Hepatocyte (in vitro differentiated cells): ENCODE measurements at regions not wholly inside any gene's neighbourhood (a gene's known extent, or its start where the extent isn't known, plus 50 kb on each side); places are given as distances from the start of the nearest gene placed in this dataset.

Experiments used
- DNase-seq: peaks from one replicate; pipeline ENCODE4 v3.0.0-alpha.2; 2016; ENCODE audit warnings: low spot score
- H2AFZ ChIP-seq: fragments of 200-600 bp; sonication (generic); 2 replicates; pipeline ENCODE4 v1.6.0; 2016; ENCODE audit warnings: antibody characterized with exemption, mild to moderate bottlenecking
- H3K27ac ChIP-seq: fragments of 200-600 bp; sonication (generic); 2 replicates; pipeline ENCODE4 v1.5.1; 2016; ENCODE audit warnings: mild to moderate bottlenecking
- H3K27me3 ChIP-seq: fragments of 200-600 bp; sonication (generic); 2 replicates; pipeline ENCODE4 v1.6.1; 2016
- H3K36me3 ChIP-seq: fragments of 200-600 bp; sonication (generic); replicated peaks from 2 replicates; pipeline ENCODE4 v1.5.1; 2016; ENCODE audit warnings: low read depth; ENCODE audit not compliant: insufficient read depth
- H3K4me1 ChIP-seq: fragments of 200-600 bp; sonication (generic); 2 replicates; pipeline ENCODE4 v1.5.1; 2016; ENCODE audit warnings: mild to moderate bottlenecking, moderate library complexity; ENCODE audit not compliant: insufficient read depth
- H3K4me2 ChIP-seq: fragments of 200-600 bp; sonication (generic); 2 replicates; pipeline ENCODE4 v1.6.0; 2016
- H3K4me3 ChIP-seq: fragments of 200-600 bp; sonication (generic); 2 replicates; pipeline ENCODE4 v1.5.1; 2016; ENCODE audit warnings: mild to moderate bottlenecking
- H3K79me2 ChIP-seq: fragments of 200-600 bp; sonication (generic); 2 replicates; pipeline ENCODE4 v1.6.0; 2017; ENCODE audit warnings: mild to moderate bottlenecking
- H3K9me2 ChIP-seq: fragments of 200-600 bp; sonication (generic); replicated peaks from 2 replicates; pipeline ENCODE4 v1.6.0; 2017; ENCODE audit warnings: mild to moderate bottlenecking; ENCODE audit not compliant: insufficient read depth
- H3K9me3 ChIP-seq: fragments of 200-600 bp; sonication (generic); 2 replicates; pipeline ENCODE4 v1.5.1; 2016; ENCODE audit warnings: low read depth, mild to moderate bottlenecking
- H4K20me1 ChIP-seq: fragments of 200-600 bp; sonication (generic); 2 replicates; pipeline ENCODE4 v1.6.0; 2016; ENCODE audit warnings: mild to moderate bottlenecking; ENCODE audit not compliant: insufficient read depth, poor library complexity, severe bottlenecking
- CTCF ChIP-seq: fragments of 200-600 bp; sonication (generic); IDR thresholded peaks from 2 replicates; pipeline ENCODE4 v1.5.1; 2016; ENCODE audit warnings: antibody characterized with exemption, mild to moderate bottlenecking; ENCODE audit not compliant: poor library complexity
- EZH2 ChIP-seq: fragments of 200-600 bp; sonication (generic); IDR thresholded peaks from 2 replicates; pipeline ENCODE4 v1.6.1; 2016; ENCODE audit warnings: antibody characterized with exemption, mild to moderate bottlenecking, borderline replicate concordance
- EZH2phosphoT487 ChIP-seq: fragments of 200-600 bp; sonication (generic); IDR thresholded peaks from one replicate; pipeline ENCODE4 v1.6.1; 2018; ENCODE audit warnings: antibody characterized with exemption, mild to moderate bottlenecking, low read depth, moderate library complexity; ENCODE audit not compliant: unreplicated experiment, severe bottlenecking
- WGBS: methylation state at CpG from one replicate; pipeline ENCODE4 v1.1.6; 2016; ENCODE audit warnings: low lambda C conversion rate; ENCODE audit errors: missing lambda C conversion rate; 5-methylcytosine and 5-hydroxymethylcytosine counted together

GRCh38 chr15:47355759-47356158, 361.5 kb upstream of the SEMA6D start:
- no peak overlapping the region for H2AFZ ChIP-seq
- H3K4me1 ChIP-seq, result no peaks in the 10 kb centered on the region
- no peak for TF ChIP-seq EZH2
- TF ChIP-seq EZH2phosphoT487, result no peak
- no peak for TF ChIP-seq CTCF

GRCh38 chr15:47356297-47356696, 361.0 kb upstream of the SEMA6D start:
- H3K9me3 ChIP-seq, result no peaks in the 10 kb centered on the region
- no peaks in the 10 kb centered on the region for H3K36me3 ChIP-seq
- DNase-seq, result no peak
- H3K79me2 ChIP-seq, result no peaks in the 10 kb centered on the region
- no peak overlapping the region for H3K4me2 ChIP-seq
- H3K27ac ChIP-seq, result no peak overlapping the region
- H3K27me3 ChIP-seq, result peaks cover 20% of the 10 kb centered on the region
- TF ChIP-seq EZH2phosphoT487, result no peak
- TF ChIP-seq EZH2, result no peak
- TF ChIP-seq CTCF, result no peak
- H3K4me3 ChIP-seq, result no peak overlapping the region
- 88% methylated on average over 2 of the region's 2 CpGs for WGBS
- H2AFZ ChIP-seq, result no peak overlapping the region
- no peaks in the 10 kb centered on the region for H3K9me2 ChIP-seq
- H3K4me1 ChIP-seq, result no peaks in the 10 kb centered on the region
- no peaks in the 10 kb centered on the region for H4K20me1 ChIP-seq

More at GRCh38 chr15:47355759-47356158, 361.5 kb upstream of the SEMA6D start:
- Histone ChIP-seq H3K79me2 (no peaks in the 10 kb centered on the region), H3K36me3 (no peaks in the 10 kb centered on the region), H4K20me1 (no peaks in the 10 kb centered on the region), H3K9me2 (no peaks in the 10 kb centered on the region), H3K4me3 (no peak overlapping the region), H3K4me2 (no peak overlapping the region), H3K27me3 (peaks cover 20% of the 10 kb centered on the region), H3K27ac (no peak overlapping the region), H3K9me3 (no peaks in the 10 kb centered on the region)
- no peak for DNase-seq

- Histone ChIP-seq H3K9me2 (no peaks in the 10 kb centered on the region), H3K4me3 (no peak overlapping the region), H3K36me3 (no peaks in the 10 kb centered on the region), H2AFZ (no peak overlapping the region), H3K9me3 (no peaks in the 10 kb centered on the region), H4K20me1 (no peaks in the 10 kb centered on the region), H3K27ac (no peak overlapping the region), H3K79me2 (no peaks in the 10 kb centered on the region), H3K4me1 (no peaks in the 10 kb centered on the region), H3K4me2 (no peak overlapping the region), H3K27me3 (peaks cover 23% of the 10 kb centered on the region)
- TF ChIP-seq EZH2phosphoT487 (no peak), CTCF (no peak), EZH2 (no peak)
- WGBS, result 50% methylated on average over 2 of the region's 2 CpGs
- no peak for DNase-seq
Measured at GRCh38 chr15:47358876-47359275, 358.4 kb upstream of the SEMA6D start.

- H3K27ac ChIP-seq, result no peak overlapping the region
- TF ChIP-seq CTCF, result no peak
- no peak for TF ChIP-seq EZH2phosphoT487
- no peak for TF ChIP-seq EZH2
- H4K20me1 ChIP-seq, result no peaks in the 10 kb centered on the region
- no peaks in the 10 kb centered on the region for H3K36me3 ChIP-seq
- H3K4me3 ChIP-seq, result no peak overlapping the region
- H3K27me3 ChIP-seq, result peaks cover 23% of the 10 kb centered on the region
- H3K9me2 ChIP-seq, result no peaks in the 10 kb centered on the region
- no peak overlapping the region for H3K4me2 ChIP-seq
- no peak for DNase-seq
- no peaks in the 10 kb centered on the region for H3K4me1 ChIP-seq
- no peaks in the 10 kb centered on the region for H3K9me3 ChIP-seq
- H2AFZ ChIP-seq, result no peak overlapping the region
- H3K79me2 ChIP-seq, result no peaks in the 10 kb centered on the region
Measured at GRCh38 chr15:47360305-47360704, 357.0 kb upstream of the SEMA6D start.
